SK-N-SH (cell line): ENCODE measurements at regions not wholly inside any gene's neighbourhood (a gene's known extent, or its start where the extent isn't known, plus 50 kb on each side); places are given as distances from the start of the nearest gene placed in this dataset.

Experiments used
- CTCF ChIA-PET: fragments of 300-600, 350-600 bp; formaldehyde crosslinking; extraction: SDS; loops from one replicate; lab custom pipeline; 2021; lab: Yijun Ruan, JAX
- POLR2A ChIA-PET: fragments of 350-600 bp; sonication (Branson Sonifier 250); formaldehyde crosslinking; extraction: SDS; loops from one replicate; lab custom pipeline; 2020; ENCODE audit warnings: antibody characterized with exemption, inconsistent platforms; lab: Yijun Ruan, JAX
- DNase-seq: peaks from one replicate; pipeline ENCODE4 v3.0.0; 2012
- H2AFZ ChIP-seq: fragments of 200-600 bp; sonication (generic); 2 replicates; pipeline ENCODE4 v1.8.1; 2016; ENCODE audit warnings: antibody characterized with exemption, mild to moderate bottlenecking, low read depth
- H3F3A ChIP-seq: fragments of 200-600 bp; sonication (generic); replicated peaks from 2 replicates; pipeline ENCODE3; 2016; ENCODE audit warnings: antibody characterized with exemption, mild to moderate bottlenecking; ENCODE audit not compliant: insufficient read depth
- H3K27ac ChIP-seq, 2 experiments: fragments of 200-500 bp in 1 of 2; fragments of 200-600 bp in 1 of 2; sonication (Bioruptor generic) in 1 of 2; sonication (generic), shearing (Covaris generic) in 1 of 2; 2 replicates each; pipeline versions ENCODE4 v1.5.1 to v1.6.1; 2014 to 2016; ENCODE audit warnings: low read depth in 2 of 2, inconsistent platforms in 1 of 2, low read length in 1 of 2, mild to moderate bottlenecking in 1 of 2, mixed read lengths in 1 of 2
- H3K27me3 ChIP-seq: fragments of 200-600 bp; sonication (generic), shearing (Covaris generic); 2 replicates; pipeline ENCODE4 v1.6.1; 2016; ENCODE audit warnings: mixed run types; ENCODE audit not compliant: insufficient read depth
- H3K36me3 ChIP-seq, 2 experiments: fragments of 200-500 bp in 1 of 2; fragments of 200-600 bp in 1 of 2; sonication (Bioruptor generic) in 1 of 2; sonication (generic) in 1 of 2; replicated peaks in 1 of 2; 2 replicates each; pipeline versions ENCODE3 to v1.5.1; 2014 to 2016; ENCODE audit warnings: low read length in 1 of 2, mild to moderate bottlenecking in 1 of 2; ENCODE audit not compliant: insufficient read depth in 2 of 2, control insufficient read depth in 1 of 2
- H3K4me1 ChIP-seq, 2 experiments: fragments of 200-500 bp in 1 of 2; fragments of 200-600 bp in 1 of 2; sonication (Bioruptor generic) in 1 of 2; sonication (generic), shearing (Covaris generic) in 1 of 2; 2 replicates each; pipeline versions ENCODE4 v1.5.1 to v1.6.1; 2014 to 2016; ENCODE audit warnings: low read depth in 1 of 2, low read length in 1 of 2, mixed run types in 1 of 2; ENCODE audit not compliant: insufficient read depth in 2 of 2, control insufficient read depth in 1 of 2
- H3K4me2 ChIP-seq: fragments of 200-600 bp; sonication (generic), shearing (Covaris generic); 2 replicates; pipeline ENCODE4 v1.6.1; 2017; ENCODE audit warnings: mixed run types
- H3K4me3 ChIP-seq, 2 experiments: fragments of 200-500 bp in 1 of 2; fragments of 200-600 bp in 1 of 2; sonication (Bioruptor generic) in 1 of 2; sonication (generic), shearing (Covaris generic) in 1 of 2; 2 replicates each; pipeline versions ENCODE4 v1.5.1 to v1.8.1; 2014 to 2016; ENCODE audit warnings: low read depth in 2 of 2, inconsistent platforms in 1 of 2, low read length in 1 of 2, mild to moderate bottlenecking in 1 of 2, mixed read lengths in 1 of 2, moderate library complexity in 1 of 2
- H3K79me2 ChIP-seq: fragments of 200-600 bp; sonication (generic); 2 replicates; pipeline ENCODE4 v1.8.1; 2017; ENCODE audit warnings: mild to moderate bottlenecking; ENCODE audit not compliant: insufficient read depth
- H3K9ac ChIP-seq: fragments of 200-600 bp; sonication (generic); 2 replicates; pipeline ENCODE4 v1.6.1; 2017; ENCODE audit warnings: mixed run types
- H3K9me2 ChIP-seq: fragments of 200-600 bp; sonication (generic); 2 replicates; pipeline ENCODE4 v1.6.1; 2017; ENCODE audit warnings: mixed run types
- H3K9me3 ChIP-seq: fragments of 200-600 bp; sonication (generic); 2 replicates; pipeline ENCODE4 v1.6.1; 2017; ENCODE audit warnings: mixed run types, mild to moderate bottlenecking, moderate library complexity
- H4K20me1 ChIP-seq: fragments of 200-600 bp; sonication (generic); 2 replicates; pipeline ENCODE4 v1.6.1; 2017; ENCODE audit warnings: mild to moderate bottlenecking, mixed run types; ENCODE audit not compliant: insufficient read depth
- CHD2 ChIP-seq: fragments of 150-350 bp; IDR thresholded peaks from 2 replicates; pipeline ENCODE4 v1.6.1; 2018; ENCODE audit warnings: low read length; ENCODE audit not compliant: partially characterized antibody
- ELF1 ChIP-seq: IDR thresholded peaks from 2 replicates; pipeline ENCODE4 v1.4.0; 2012
- GABPA ChIP-seq: IDR thresholded peaks from 2 replicates; pipeline ENCODE4 v1.4.0; 2012; ENCODE audit warnings: low read depth, mild to moderate bottlenecking
- JUND ChIP-seq: IDR thresholded peaks from 2 replicates; pipeline ENCODE4 v1.4.0; 2012
- MEF2A ChIP-seq: IDR thresholded peaks from 2 replicates; pipeline ENCODE4 v1.4.0; 2012; ENCODE audit warnings: low read depth, borderline replicate concordance
- POLR2AphosphoS5 ChIP-seq: IDR thresholded peaks from 2 replicates; pipeline ENCODE4 v1.6.1; 2012; ENCODE audit warnings: low read depth, low read length
- RAD21 ChIP-seq: IDR thresholded peaks from 2 replicates; pipeline ENCODE4 v1.6.1; 2012; ENCODE audit warnings: mild to moderate bottlenecking, low read length
- RCOR1 ChIP-seq: fragments of 150-350 bp; IDR thresholded peaks from 2 replicates; pipeline ENCODE4 v1.6.1; 2017; ENCODE audit warnings: antibody characterized with exemption, low read length
- TEAD4 ChIP-seq: IDR thresholded peaks from 2 replicates; pipeline ENCODE4 v1.4.0; 2012; ENCODE audit warnings: mild to moderate bottlenecking, borderline replicate concordance; ENCODE audit not compliant: insufficient read depth
- WGBS: methylation state at CpG from one replicate; pipeline ENCODE4 v1.1.6; 2017; ENCODE audit warnings: low lambda C conversion rate; 5-methylcytosine and 5-hydroxymethylcytosine counted together
- TF ChIP-seq, protein P1 (sequence below): fragments of 150-350 bp; IDR thresholded peaks from 2 replicates; pipeline ENCODE4 v1.6.1; 2017; ENCODE audit warnings: antibody characterized with exemption, low read length, low read depth, borderline replicate concordance
- TF ChIP-seq, protein P2 (sequence below): fragments of 150-350 bp; IDR thresholded peaks from 2 replicates; pipeline ENCODE4 v1.6.1; 2016; ENCODE audit warnings: mild to moderate bottlenecking, low read depth, low read length

- Histone ChIP-seq H3K27me3 (peaks cover 10% of the 10 kb centered on the region), H3K4me3 (no peak overlapping the region), H3K27ac (no peak overlapping the region), H3K4me2 (no peak overlapping the region), H4K20me1 (no peaks in the 10 kb centered on the region), H3K9me2 (no peaks in the 10 kb centered on the region), H3K36me3 (no peaks in the 10 kb centered on the region), H3K79me2 (no peaks in the 10 kb centered on the region), H3K9me3 (no peaks in the 10 kb centered on the region), H3K9ac (no peak overlapping the region), H3F3A (no peaks in the 10 kb centered on the region), H2AFZ (no peak overlapping the region), H3K4me1 (peaks cover 0 to 2% of the 10 kb centered on the region in 2 experiments; a peak in 1 of 4 replicates)
- POLR2A ChIA-PET: no interaction called here
- CTCF ChIA-PET: no interaction called here
- no peak for DNase-seq
- WGBS: 70% methylated on average over 11 of the region's 12 CpGs
- TF ChIP-seq POLR2AphosphoS5 (no peak), RCOR1 (no peak), RAD21 (no peak), TEAD4 (no peak)
These were observed 138.5 kb upstream of the HES1 start for GRCh38 chr3:193997228-193998122.

DNA sequence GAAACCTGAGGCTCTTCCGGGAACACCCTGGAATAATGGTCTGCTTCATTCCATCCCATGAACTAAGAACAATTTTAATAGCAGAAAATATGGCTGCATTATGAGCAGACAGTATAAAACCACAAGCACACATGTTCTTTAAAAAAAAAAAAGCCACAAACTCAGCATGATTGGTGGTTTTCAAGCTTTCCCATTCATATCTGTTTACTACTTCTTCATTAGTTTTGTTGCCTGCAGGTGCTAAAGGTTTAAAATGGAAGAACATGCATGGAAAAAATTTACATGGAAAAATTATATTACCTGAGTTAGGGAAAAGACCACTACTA is 137.9 kb upstream of the HES1 start:
- Histone ChIP-seq H3K27me3 (peaks cover 10% of the 10 kb centered on the region), H3K4me2 (no peak overlapping the region), H3K27ac (no peak overlapping the region), H3K36me3 (no peaks in the 10 kb centered on the region), H3K9me3 (no peaks in the 10 kb centered on the region), H4K20me1 (no peaks in the 10 kb centered on the region), H3K79me2 (no peaks in the 10 kb centered on the region), H3K9ac (no peak overlapping the region), H3K9me2 (no peaks in the 10 kb centered on the region), H3K4me1 (peaks cover 0 to 2% of the 10 kb centered on the region in 2 experiments; a peak in 1 of 4 replicates), H3F3A (peaks cover 3% of the 10 kb centered on the region), H2AFZ (no peak overlapping the region), H3K4me3 (no peak overlapping the region)
- CTCF ChIA-PET: interaction anchor here (0.7 kb wide), 1 partner anchor 317 kb away, joined by 3 read pairs; no protein-coding TSS in a partner anchor
- TF ChIP-seq GABPA (no peak), ELF1 (no peak), CHD2 (no peak), JUND (no peak), MEF2A (no peak), RCOR1 (no peak)
- TF ChIP-seq, protein P1, sequence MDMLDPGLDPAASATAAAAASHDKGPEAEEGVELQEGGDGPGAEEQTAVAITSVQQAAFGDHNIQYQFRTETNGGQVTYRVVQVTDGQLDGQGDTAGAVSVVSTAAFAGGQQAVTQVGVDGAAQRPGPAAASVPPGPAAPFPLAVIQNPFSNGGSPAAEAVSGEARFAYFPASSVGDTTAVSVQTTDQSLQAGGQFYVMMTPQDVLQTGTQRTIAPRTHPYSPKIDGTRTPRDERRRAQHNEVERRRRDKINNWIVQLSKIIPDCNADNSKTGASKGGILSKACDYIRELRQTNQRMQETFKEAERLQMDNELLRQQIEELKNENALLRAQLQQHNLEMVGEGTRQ: no peak
- TF ChIP-seq, protein P2, sequence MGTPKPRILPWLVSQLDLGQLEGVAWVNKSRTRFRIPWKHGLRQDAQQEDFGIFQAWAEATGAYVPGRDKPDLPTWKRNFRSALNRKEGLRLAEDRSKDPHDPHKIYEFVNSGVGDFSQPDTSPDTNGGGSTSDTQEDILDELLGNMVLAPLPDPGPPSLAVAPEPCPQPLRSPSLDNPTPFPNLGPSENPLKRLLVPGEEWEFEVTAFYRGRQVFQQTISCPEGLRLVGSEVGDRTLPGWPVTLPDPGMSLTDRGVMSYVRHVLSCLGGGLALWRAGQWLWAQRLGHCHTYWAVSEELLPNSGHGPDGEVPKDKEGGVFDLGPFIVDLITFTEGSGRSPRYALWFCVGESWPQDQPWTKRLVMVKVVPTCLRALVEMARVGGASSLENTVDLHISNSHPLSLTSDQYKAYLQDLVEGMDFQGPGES: no peak
- no peak for DNase-seq
- 89% methylated on average over 1 of the region's 1 CpG for WGBS
- POLR2A ChIA-PET: no interaction called here
